GM18870 (cell line): ENCODE measurements at regions not wholly inside any gene's neighbourhood (a gene's known extent, or its start where the extent isn't known, plus 50 kb on each side); places are given as distances from the start of the nearest gene placed in this dataset.

Experiments
- ATAC-seq: cut with Tn5 transposase; IDR thresholded peaks from one replicate; pipeline ENCODE4 v1.9.1; 2021; ENCODE audit warnings: moderate library complexity; ENCODE audit not compliant: unreplicated experiment

GRCh38 chr7:115106316-115106715 is 184.4 kb downstream of the MDFIC start:
- ATAC-seq = no peak

GRCh38 chr7:115102738-115103137 is 180.8 kb downstream of the MDFIC start:
- no peak for ATAC-seq

- no peak for ATAC-seq
Measured at GRCh38 chr7:115101199-115101598, 179.3 kb downstream of the MDFIC start.

GRCh38 chr7:115099906-115100305 is 178.0 kb downstream of the MDFIC start:
- no peak for ATAC-seq

GRCh38 chr7:115097175-115097671 is 175.3 kb downstream of the MDFIC start:
- ATAC-seq = no peak

- ATAC-seq = no peak
Measured at GRCh38 chr7:115096262-115096661, 174.4 kb downstream of the MDFIC start.

GRCh38 chr7:115094163-115094562 is 172.3 kb downstream of the MDFIC start:
- no peak for ATAC-seq

GRCh38 chr7:115088893-115089292 is 167.0 kb downstream of the MDFIC start:
- no peak for ATAC-seq

- ATAC-seq = no peak
Measured at GRCh38 chr7:115087437-115087836, 165.5 kb downstream of the MDFIC start.

GRCh38 chr7:115086146-115086841 is 164.4 kb downstream of the MDFIC start:
- ATAC-seq = no peak

GRCh38 chr7:115085421-115085820 is 163.5 kb downstream of the MDFIC start:
- ATAC-seq = no peak

- no peak for ATAC-seq
Measured at GRCh38 chr7:115083935-115084334, 162.0 kb downstream of the MDFIC start.

GRCh38 chr7:115081772-115082171 is 159.9 kb downstream of the MDFIC start:
- no peak for ATAC-seq

GRCh38 chr7:115078851-115079250 is 157.0 kb downstream of the MDFIC start:
- ATAC-seq = no peak

- no peak for ATAC-seq
Measured at GRCh38 chr7:115078386-115078785, 156.5 kb downstream of the MDFIC start.

GRCh38 chr7:115070311-115070710 is 148.4 kb downstream of the MDFIC start:
- ATAC-seq = no peak
